Osteocyte (in vitro differentiated cells): ENCODE measurements at regions not wholly inside any gene's neighbourhood (a gene's known extent, or its start where the extent isn't known, plus 50 kb on each side); places are given as distances from the start of the nearest gene placed in this dataset.

Source experiments
- DNase-seq: peaks from one replicate; pipeline ENCODE4 v3.0.0; 2021; ENCODE audit warnings: mixed read lengths; ENCODE audit not compliant: unreplicated experiment; ENCODE audit errors: extremely low spot score
- H3K27ac Mint-ChIP-seq: one replicate; pipeline ENCODE4 v1.8.0; 2021; ENCODE audit warnings: mild to moderate bottlenecking, mixed read lengths; ENCODE audit not compliant: unreplicated experiment
- H3K27me3 Mint-ChIP-seq: one replicate; pipeline ENCODE4 v1.8.0; 2021; ENCODE audit warnings: mixed read lengths; ENCODE audit not compliant: unreplicated experiment
- H3K36me3 Mint-ChIP-seq: one replicate; pipeline ENCODE4 v1.8.0; 2021; ENCODE audit warnings: mixed read lengths; ENCODE audit not compliant: unreplicated experiment
- H3K4me1 Mint-ChIP-seq: one replicate; pipeline ENCODE4 v1.8.0; 2021; ENCODE audit warnings: mixed read lengths; ENCODE audit not compliant: unreplicated experiment
- H3K4me3 Mint-ChIP-seq: one replicate; pipeline ENCODE4 v1.8.0; 2021; ENCODE audit warnings: mild to moderate bottlenecking, moderate library complexity, mixed read lengths; ENCODE audit not compliant: unreplicated experiment
- H3K9me3 Mint-ChIP-seq: one replicate; pipeline ENCODE4 v1.8.0; 2021; ENCODE audit warnings: mixed read lengths; ENCODE audit not compliant: unreplicated experiment
- CTCF ChIP-seq: fragments of 200-600 bp; sonication (generic); IDR thresholded peaks from 2 replicates; pipeline ENCODE4 v1.5.0; 2021; ENCODE audit warnings: antibody characterized with exemption, mild to moderate bottlenecking, moderate library complexity

DNA sequence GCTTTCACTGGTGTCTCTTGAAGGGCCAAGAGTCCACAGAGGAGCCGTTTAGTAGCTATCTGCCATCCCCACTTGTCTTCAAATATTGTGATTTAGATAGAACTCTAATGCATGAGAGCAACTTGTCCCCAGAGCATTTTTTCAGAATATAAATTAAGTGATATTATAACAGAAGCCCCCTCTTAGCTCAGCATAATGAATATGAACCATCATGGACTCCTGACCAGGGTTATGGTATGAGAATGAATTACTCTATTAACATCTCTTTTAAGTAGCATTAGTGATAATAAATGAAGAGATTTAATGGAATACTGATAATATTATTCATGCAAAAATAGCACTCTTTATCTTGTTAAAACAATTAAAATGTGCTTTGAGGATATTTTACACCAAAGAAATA is 709.6 kb downstream of the GALR1 start:
- Mint-ChIP-seq H3K36me3 (no peaks in the 10 kb centered on the region), H3K4me3 (no peak overlapping the region), H3K27me3 (no peaks in the 10 kb centered on the region), H3K9me3 (peaks cover 35% of the 10 kb centered on the region), H3K27ac (no peak overlapping the region), H3K4me1 (no peaks in the 10 kb centered on the region)
- TF ChIP-seq CTCF, result no peak
- DNase-seq, result no peak

DNA sequence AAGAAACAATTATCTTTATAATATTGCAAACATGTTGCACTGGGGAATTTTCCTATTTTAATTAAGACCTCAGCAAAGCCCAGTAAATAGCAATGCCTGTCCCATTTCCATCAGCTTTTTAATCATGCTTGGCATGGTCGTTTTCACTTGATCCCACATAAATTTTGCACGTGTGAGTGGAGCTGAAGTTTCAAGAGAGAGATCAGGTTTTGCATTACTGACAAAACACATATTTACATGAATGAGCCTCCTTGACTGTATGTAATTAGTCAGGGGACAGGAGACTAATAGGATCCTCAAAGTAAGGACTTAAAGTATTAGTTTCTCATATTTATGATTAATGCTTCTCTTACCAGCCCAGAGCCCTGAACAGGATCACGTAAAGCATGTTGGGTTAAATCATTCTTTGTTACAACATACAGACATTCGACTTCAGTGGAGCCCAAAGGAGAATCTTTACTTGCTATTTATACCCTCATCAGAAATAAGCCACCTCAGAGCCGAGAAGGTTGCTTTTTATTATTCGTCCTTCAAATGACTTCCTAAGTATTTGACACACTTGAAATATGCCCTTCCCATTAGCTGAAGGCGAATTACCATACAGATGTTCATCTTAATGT is 711.3 kb downstream of the GALR1 start:
- TF ChIP-seq CTCF, result no peak
- Mint-ChIP-seq H3K36me3 (no peaks in the 10 kb centered on the region), H3K27me3 (no peaks in the 10 kb centered on the region), H3K4me3 (no peak overlapping the region), H3K4me1 (no peaks in the 10 kb centered on the region), H3K27ac (no peak overlapping the region), H3K9me3 (peaks cover 29% of the 10 kb centered on the region)
- DNase-seq, result no peak

DNA sequence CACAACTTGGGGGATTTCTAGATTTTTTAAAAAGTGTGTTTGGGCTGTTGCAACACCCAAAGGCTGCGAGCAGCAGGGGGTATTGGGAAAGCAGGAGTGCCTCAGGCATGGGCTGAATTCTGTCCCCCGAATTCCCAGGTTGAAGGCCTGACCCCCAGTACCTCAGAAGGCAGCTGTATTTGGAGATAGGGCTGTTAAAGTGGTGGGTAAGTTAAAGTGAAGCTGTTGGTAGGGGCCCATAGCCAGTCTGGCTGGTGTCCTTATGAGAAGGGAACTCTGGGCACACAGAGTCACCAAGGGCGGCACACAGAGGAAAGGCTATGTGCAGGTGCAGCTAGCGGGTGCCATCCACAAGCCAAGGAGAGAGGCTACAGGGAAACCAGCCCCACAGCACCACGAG is 717.4 kb downstream of the GALR1 start:
- H3K4me1 Mint-ChIP-seq, result no peaks in the 10 kb centered on the region
- TF ChIP-seq CTCF, result no peak
- H3K27me3 Mint-ChIP-seq, result no peaks in the 10 kb centered on the region
- H3K4me3 Mint-ChIP-seq, result no peak overlapping the region
- DNase-seq, result no peak
- H3K27ac Mint-ChIP-seq, result no peak overlapping the region
- H3K9me3 Mint-ChIP-seq, result peaks cover 26% of the 10 kb centered on the region
- no peaks in the 10 kb centered on the region for H3K36me3 Mint-ChIP-seq

- DNase-seq, result no peak
- TF ChIP-seq CTCF, result no peak
- H3K36me3 Mint-ChIP-seq, result no peaks in the 10 kb centered on the region
- no peaks in the 10 kb centered on the region for H3K27me3 Mint-ChIP-seq
- H3K4me3 Mint-ChIP-seq, result no peak overlapping the region
- no peak overlapping the region for H3K27ac Mint-ChIP-seq
- H3K9me3 Mint-ChIP-seq, result peaks cover 24% of the 10 kb centered on the region
- H3K4me1 Mint-ChIP-seq, result no peaks in the 10 kb centered on the region
Measured at GRCh38 chr18:77967791-77968190, 718.1 kb downstream of the GALR1 start.

DNA sequence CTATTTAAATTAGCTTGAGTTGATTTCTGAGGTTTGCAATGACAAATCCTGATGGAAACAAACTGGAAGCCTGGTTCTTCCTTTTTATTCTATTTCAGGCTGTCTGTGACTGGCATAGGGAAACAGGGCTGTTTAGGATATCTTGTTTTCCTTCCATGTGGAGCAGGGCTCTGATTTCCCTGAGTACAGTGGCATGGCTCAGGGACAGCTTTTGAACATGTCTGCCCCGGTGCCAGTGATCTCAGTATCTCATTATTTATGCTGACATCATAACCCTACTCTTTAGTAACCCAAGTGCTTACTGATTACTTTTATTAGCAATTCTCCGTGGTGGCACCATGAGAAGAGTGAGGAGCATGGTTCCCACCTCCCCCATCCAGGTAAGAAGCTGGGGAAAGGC is 720.3 kb downstream of the GALR1 start:
- no peaks in the 10 kb centered on the region for H3K27me3 Mint-ChIP-seq
- no peaks in the 10 kb centered on the region for H3K36me3 Mint-ChIP-seq
- H3K4me3 Mint-ChIP-seq, result no peak overlapping the region
- no peaks in the 10 kb centered on the region for H3K4me1 Mint-ChIP-seq
- H3K9me3 Mint-ChIP-seq, result peaks cover 30% of the 10 kb centered on the region
- DNase-seq, result no peak
- no peak overlapping the region for H3K27ac Mint-ChIP-seq
- TF ChIP-seq CTCF, result no peak
